Smooth muscle cell (in vitro differentiated cells): ENCODE measurements at regions not wholly inside any gene's neighbourhood (a gene's known extent, or its start where the extent isn't known, plus 50 kb on each side); places are given as distances from the start of the nearest gene placed in this dataset.

Experiments used
- DNase-seq: peaks from one replicate; lab custom pipeline; 2025; ENCODE audit not compliant: unreplicated experiment; lab: John Stamatoyannopoulos, UW
- H2AFZ ChIP-seq: fragments of 200-600 bp; sonication (generic); 2 replicates; pipeline ENCODE4 v1.6.0; 2016; ENCODE audit warnings: antibody characterized with exemption, low read depth, mild to moderate bottlenecking
- H3F3A ChIP-seq: fragments of 200-600 bp; sonication (generic); 2 replicates; pipeline ENCODE4 v1.6.0; 2017; ENCODE audit warnings: antibody characterized with exemption, low read depth
- H3K27ac ChIP-seq: fragments of 200-600 bp; sonication (generic); 2 replicates; pipeline ENCODE4 v1.5.1; 2016; ENCODE audit warnings: low read depth, mild to moderate bottlenecking
- H3K27me3 ChIP-seq: fragments of 200-600 bp; sonication (generic); 2 replicates; pipeline ENCODE4 v1.6.1; 2016; ENCODE audit warnings: low read depth, mild to moderate bottlenecking
- H3K36me3 ChIP-seq: fragments of 200-600 bp; sonication (generic); 2 replicates; pipeline ENCODE4 v1.5.1; 2016; ENCODE audit warnings: low read depth
- H3K4me1 ChIP-seq: fragments of 200-600 bp; sonication (generic); 2 replicates; pipeline ENCODE4 v1.5.1; 2016; ENCODE audit warnings: low read depth
- H3K4me2 ChIP-seq: fragments of 200-600 bp; sonication (generic); 2 replicates; pipeline ENCODE4 v1.6.0; 2016; ENCODE audit warnings: mild to moderate bottlenecking
- H3K4me3 ChIP-seq: fragments of 200-600 bp; sonication (generic); 2 replicates; pipeline ENCODE4 v1.5.1; 2016; ENCODE audit warnings: mild to moderate bottlenecking
- H3K79me2 ChIP-seq: fragments of 200-600 bp; sonication (generic); 2 replicates; pipeline ENCODE4 v1.6.0; 2016; ENCODE audit warnings: low read depth, mild to moderate bottlenecking
- H3K9ac ChIP-seq: fragments of 200-600 bp; sonication (generic); 2 replicates; pipeline ENCODE4 v1.6.0; 2016; ENCODE audit warnings: low read depth
- H3K9me3 ChIP-seq: fragments of 200-600 bp; sonication (generic); replicated peaks from 2 replicates; pipeline ENCODE4 v1.5.1; 2016; ENCODE audit warnings: low read depth
- H4K20me1 ChIP-seq: fragments of 200-600 bp; sonication (generic); 2 replicates; pipeline ENCODE4 v1.6.0; 2016; ENCODE audit warnings: low read depth
- WGBS: methylation state at CpG from one replicate; pipeline ENCODE4 v1.1.7; 2016; ENCODE audit warnings: low lambda C conversion rate; 5-methylcytosine and 5-hydroxymethylcytosine counted together
- TF ChIP-seq, protein P1 (sequence below): fragments of 200-600 bp; sonication (generic); IDR thresholded peaks from 2 replicates; pipeline ENCODE4 v1.5.1; 2017; ENCODE audit warnings: borderline replicate concordance, mild to moderate bottlenecking, antibody characterized with exemption; ENCODE audit not compliant: insufficient read depth, poor library complexity, severe bottlenecking

DNA sequence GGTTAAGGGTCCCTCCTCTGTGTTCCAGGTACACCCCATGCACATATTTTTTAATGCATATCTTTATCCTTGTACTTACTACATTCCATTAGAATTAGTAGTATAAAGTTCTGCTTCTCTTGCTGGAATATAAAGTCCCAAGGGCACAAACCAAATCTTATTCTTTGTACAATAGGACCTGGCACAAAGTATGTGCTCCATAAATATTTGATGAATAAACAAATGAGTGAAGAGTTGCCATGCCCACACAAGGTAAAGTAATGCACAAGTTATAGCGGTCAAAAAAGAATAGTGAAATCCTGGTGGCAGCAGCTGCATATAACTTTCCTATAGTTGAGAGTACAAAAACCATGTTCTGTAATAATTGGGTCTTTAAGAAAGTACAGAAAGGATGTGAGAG, 82.1 kb upstream of the BMP4 start:
- DNase-seq = no peak
- no peaks in the 10 kb centered on the region for H4K20me1 ChIP-seq
- no peak overlapping the region for H3K4me2 ChIP-seq
- no peak overlapping the region for H3K4me3 ChIP-seq
- H2AFZ ChIP-seq = no peak overlapping the region
- no peaks in the 10 kb centered on the region for H3K4me1 ChIP-seq
- H3K27ac ChIP-seq = no peak overlapping the region
- TF ChIP-seq, protein P1, sequence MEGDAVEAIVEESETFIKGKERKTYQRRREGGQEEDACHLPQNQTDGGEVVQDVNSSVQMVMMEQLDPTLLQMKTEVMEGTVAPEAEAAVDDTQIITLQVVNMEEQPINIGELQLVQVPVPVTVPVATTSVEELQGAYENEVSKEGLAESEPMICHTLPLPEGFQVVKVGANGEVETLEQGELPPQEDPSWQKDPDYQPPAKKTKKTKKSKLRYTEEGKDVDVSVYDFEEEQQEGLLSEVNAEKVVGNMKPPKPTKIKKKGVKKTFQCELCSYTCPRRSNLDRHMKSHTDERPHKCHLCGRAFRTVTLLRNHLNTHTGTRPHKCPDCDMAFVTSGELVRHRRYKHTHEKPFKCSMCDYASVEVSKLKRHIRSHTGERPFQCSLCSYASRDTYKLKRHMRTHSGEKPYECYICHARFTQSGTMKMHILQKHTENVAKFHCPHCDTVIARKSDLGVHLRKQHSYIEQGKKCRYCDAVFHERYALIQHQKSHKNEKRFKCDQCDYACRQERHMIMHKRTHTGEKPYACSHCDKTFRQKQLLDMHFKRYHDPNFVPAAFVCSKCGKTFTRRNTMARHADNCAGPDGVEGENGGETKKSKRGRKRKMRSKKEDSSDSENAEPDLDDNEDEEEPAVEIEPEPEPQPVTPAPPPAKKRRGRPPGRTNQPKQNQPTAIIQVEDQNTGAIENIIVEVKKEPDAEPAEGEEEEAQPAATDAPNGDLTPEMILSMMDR = no peak
- no peaks in the 10 kb centered on the region for H3K79me2 ChIP-seq
- H3K27me3 ChIP-seq = no peaks in the 10 kb centered on the region
- no peak overlapping the region for H3K9ac ChIP-seq
- no peaks in the 10 kb centered on the region for H3K36me3 ChIP-seq
- WGBS = 100% methylated on average over 1 of the region's 1 CpG
- no peaks in the 10 kb centered on the region for H3K9me3 ChIP-seq
- H3F3A ChIP-seq = no peaks in the 10 kb centered on the region

DNA sequence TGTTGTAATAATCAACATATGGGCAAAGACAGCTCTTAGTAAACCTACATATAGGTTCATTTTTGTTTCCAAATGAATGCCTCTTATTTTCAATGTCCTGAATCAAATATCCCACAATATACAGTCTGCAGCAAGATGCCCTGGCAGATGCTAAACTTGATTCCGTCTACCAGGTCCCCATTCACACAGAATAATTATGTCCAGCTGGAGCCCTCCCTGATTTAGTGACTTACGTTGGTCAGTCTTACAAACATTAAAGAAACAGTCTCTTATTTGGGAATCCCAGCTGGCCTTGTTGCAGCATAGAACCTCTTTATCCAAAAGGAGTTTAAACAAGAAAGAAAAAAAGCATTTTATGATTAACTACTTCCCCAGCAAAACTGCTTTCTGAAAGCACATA, 82.7 kb upstream of the BMP4 start:
- H3K27ac ChIP-seq = no peak overlapping the region
- no peak overlapping the region for H3K9ac ChIP-seq
- H2AFZ ChIP-seq = no peak overlapping the region
- H3K4me3 ChIP-seq = no peak overlapping the region
- H3K4me1 ChIP-seq = no peaks in the 10 kb centered on the region
- DNase-seq = no peak
- H3K27me3 ChIP-seq = no peaks in the 10 kb centered on the region
- TF ChIP-seq, protein P1 = no peak
- H3F3A ChIP-seq = no peaks in the 10 kb centered on the region
- 82% methylated on average over 2 of the region's 2 CpGs for WGBS
- H3K9me3 ChIP-seq = no peaks in the 10 kb centered on the region
- no peak overlapping the region for H3K4me2 ChIP-seq
- no peaks in the 10 kb centered on the region for H3K36me3 ChIP-seq
- no peaks in the 10 kb centered on the region for H4K20me1 ChIP-seq
- H3K79me2 ChIP-seq = no peaks in the 10 kb centered on the region

DNA sequence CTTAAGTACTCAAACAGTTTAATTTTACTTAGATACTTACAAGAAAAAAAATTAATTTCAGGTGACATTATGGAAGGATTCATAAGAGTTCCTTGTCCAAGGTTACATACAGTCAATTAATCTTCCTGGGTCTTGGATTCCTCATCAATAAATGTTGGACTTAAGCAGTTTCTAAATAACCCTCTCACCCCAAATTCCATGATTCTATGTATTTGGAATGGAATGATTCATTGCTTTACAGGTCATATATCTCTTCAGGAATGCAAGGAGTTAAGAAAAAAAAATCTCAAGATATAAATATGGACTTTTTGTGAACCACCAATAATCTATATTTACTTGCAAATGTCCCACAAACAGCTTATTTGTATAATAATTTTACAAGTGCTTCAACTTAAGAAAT, 84.2 kb upstream of the BMP4 start:
- Histone ChIP-seq H3K9ac (no peak overlapping the region), H3K9me3 (no peaks in the 10 kb centered on the region), H3K27ac (no peak overlapping the region), H3K79me2 (no peaks in the 10 kb centered on the region), H3K4me3 (no peak overlapping the region), H4K20me1 (no peaks in the 10 kb centered on the region), H2AFZ (no peak overlapping the region), H3F3A (no peaks in the 10 kb centered on the region), H3K27me3 (no peaks in the 10 kb centered on the region), H3K4me2 (no peak overlapping the region), H3K4me1 (no peaks in the 10 kb centered on the region), H3K36me3 (no peaks in the 10 kb centered on the region)
- DNase-seq = no peak
- TF ChIP-seq, protein P1 = no peak

DNA sequence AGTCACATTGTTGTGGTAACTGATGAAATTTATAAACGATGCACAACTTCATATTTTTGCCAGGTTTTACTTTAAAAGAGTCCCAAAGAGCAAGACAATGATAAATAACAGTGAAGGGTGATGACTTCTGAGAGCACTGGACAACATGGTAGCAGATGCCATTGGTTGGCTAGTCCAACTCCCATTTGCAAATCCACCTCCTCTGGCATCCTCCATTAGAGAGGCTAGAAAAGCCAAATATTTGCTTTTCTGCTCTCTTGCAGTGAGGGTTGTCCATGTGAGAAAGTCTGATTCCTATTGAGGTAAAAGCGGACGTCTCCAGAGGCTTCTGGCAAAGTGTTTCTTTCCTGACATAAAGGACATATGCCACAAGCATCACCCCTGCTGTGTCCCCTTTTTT, 89.6 kb upstream of the BMP4 start:
- no peak overlapping the region for H2AFZ ChIP-seq

More for the DNA sequence above, 89.6 kb upstream of the BMP4 start:
- Histone ChIP-seq H3K27me3 (no peaks in the 10 kb centered on the region), H3K27ac (no peak overlapping the region), H4K20me1 (no peaks in the 10 kb centered on the region), H3K4me3 (no peak overlapping the region), H3K79me2 (no peaks in the 10 kb centered on the region), H3K9me3 (no peaks in the 10 kb centered on the region), H3K4me2 (no peak overlapping the region), H3K9ac (no peak overlapping the region), H3K36me3 (no peaks in the 10 kb centered on the region), H3F3A (no peaks in the 10 kb centered on the region), H3K4me1 (no peaks in the 10 kb centered on the region)
- TF ChIP-seq, protein P1 = no peak
- 86% methylated on average over 3 of the region's 3 CpGs for WGBS
- DNase-seq = no peak
